A549 (cell line): ENCODE measurements at regions not wholly inside any gene's neighbourhood (a gene's known extent, or its start where the extent isn't known, plus 50 kb on each side); places are given as distances from the start of the nearest gene placed in this dataset.

Source experiments
- ATAC-seq, 2 experiments: fragments of 200-7000 bp in 1 of 2; fragments of >200 bp in 1 of 2; cut with Nextera tagmentation in 1 of 2; cut with Tn5 transposase in 1 of 2; 3 replicates each; pipeline versions ENCODE4 v1.8.0 to v1.9.1; 2018 to 2020; ENCODE audit warnings: mild to moderate bottlenecking in 1 of 2, moderate library complexity in 1 of 2
- CTCF ChIA-PET: fragments of 300-600 bp; sonication (Branson Sonifier 250); formaldehyde crosslinking; extraction: SDS; loops from one replicate; lab custom pipeline; 2021; ENCODE audit warnings: antibody characterized with exemption, inconsistent platforms; lab: Yijun Ruan, JAX
- POLR2A ChIA-PET: fragments of 350-600 bp; formaldehyde crosslinking; extraction: SDS; loops from one replicate; lab custom pipeline; 2021; ENCODE audit warnings: antibody characterized with exemption, inconsistent platforms; lab: Yijun Ruan, JAX
- DNase-seq, 2 experiments: peaks; one replicate each; pipeline versions ENCODE4 v3.0.0 to v3.0.0-alpha.2; 2011 to 2016; ENCODE audit warnings: low read depth in 1 of 2, low spot score in 1 of 2
- FAIRE-seq: peaks from 2 replicates; lab custom pipeline; 2011; peaks lifted over from hg19 to GRCh38; lab: Jason Lieb, UNC
- H3K27ac ChIP-seq, 2 experiments: fragments of >200 bp; sonication (Bioruptor Twin); formaldehyde crosslinking; 3 replicates each; pipeline ENCODE4 v1.5.1; 2016 to 2017
- H3K4me1 ChIP-seq: fragments of >200 bp; sonication (Bioruptor Twin); formaldehyde crosslinking; 3 replicates; pipeline ENCODE4 v1.6.1; 2016
- H3K4me2 ChIP-seq: fragments of >200 bp; sonication (Bioruptor Twin); formaldehyde crosslinking; 3 replicates; pipeline ENCODE4 v1.6.1; 2016
- H3K4me3 ChIP-seq: fragments of >200 bp; sonication (Bioruptor Twin); formaldehyde crosslinking; 3 replicates; pipeline ENCODE4 v1.5.1; 2016
- H3K9me3 ChIP-seq: fragments of >200 bp; sonication (Bioruptor Twin); formaldehyde crosslinking; 3 replicates; pipeline ENCODE4 v1.6.1; 2016
- BHLHE40 ChIP-seq: IDR thresholded peaks from 2 replicates; pipeline ENCODE4 v1.6.1; 2012; ENCODE audit warnings: low read depth, low read length, inconsistent platforms
- CBX8 ChIP-seq: fragments of 200-600 bp; sonication (generic); IDR thresholded peaks from 2 replicates; pipeline ENCODE4 v1.6.1; 2016
- EHF ChIP-seq: fragments of 250-450 bp; sonication (Bioruptor Pico); IDR thresholded peaks from 2 replicates; pipeline ENCODE4 v1.5.0; 2020; ENCODE audit warnings: mild to moderate bottlenecking
- EHMT2 ChIP-seq: fragments of 200-600 bp; sonication (generic); IDR thresholded peaks from 2 replicates; pipeline ENCODE4 v1.6.1; 2016; ENCODE audit warnings: antibody characterized with exemption, low read depth, mild to moderate bottlenecking, moderate library complexity
- ESRRA ChIP-seq: fragments of 150-350 bp; IDR thresholded peaks from 2 replicates; pipeline ENCODE4 v1.6.1; 2014; ENCODE audit warnings: mild to moderate bottlenecking, low read length, borderline replicate concordance
- FOSL2 ChIP-seq, 2 experiments: fragments of 450-650 bp in 1 of 2; fragments of >200 bp in 1 of 2; sonication (Bioruptor Twin) in 1 of 2; formaldehyde crosslinking; IDR thresholded peaks; 2 replicates each; pipeline versions ENCODE4 v1.5.0 to v1.6.1; 2016 to 2020; ENCODE audit warnings: mild to moderate bottlenecking in 1 of 2, moderate library complexity in 1 of 2
- HOXA7 ChIP-seq: fragments of 250-450 bp; sonication (Bioruptor Pico); IDR thresholded peaks from 2 replicates; pipeline ENCODE4 v1.5.0; 2020; ENCODE audit warnings: mild to moderate bottlenecking, moderate library complexity
- HOXB5 ChIP-seq: fragments of 250-450 bp; sonication (Bioruptor Pico); IDR thresholded peaks from 2 replicates; pipeline ENCODE4 v1.5.0; 2020; ENCODE audit warnings: mild to moderate bottlenecking, moderate library complexity
- JUNB ChIP-seq: fragments of >200 bp; sonication (Bioruptor Twin); formaldehyde crosslinking; IDR thresholded peaks from 2 replicates; pipeline ENCODE4 v1.6.1; 2016
- KDM1A ChIP-seq: fragments of 200-600 bp; sonication (generic); IDR thresholded peaks from 2 replicates; pipeline ENCODE4 v1.6.1; 2016; ENCODE audit warnings: low read depth, mild to moderate bottlenecking
- MAFK ChIP-seq: fragments of 450-650 bp; IDR thresholded peaks from 2 replicates; pipeline ENCODE4 v1.6.1; 2014; ENCODE audit not compliant: partially characterized antibody
- MYC ChIP-seq: IDR thresholded peaks from 2 replicates; pipeline ENCODE4 v1.6.1; 2012; ENCODE audit warnings: mild to moderate bottlenecking, inconsistent platforms, low read length, improper control_type of control experiment, borderline replicate concordance
- NFE2L2 ChIP-seq: fragments of 150-350 bp; conservative IDR thresholded peaks from 2 replicates; pipeline ENCODE4 v1.6.1; 2014; ENCODE audit warnings: low read length
- PHF8 ChIP-seq: fragments of 200-600 bp; sonication (generic); IDR thresholded peaks from 2 replicates; pipeline ENCODE4 v1.6.1; 2016; ENCODE audit warnings: low read depth, mild to moderate bottlenecking, antibody characterized with exemption, moderate library complexity, borderline replicate concordance
- POLR2A ChIP-seq: IDR thresholded peaks from 2 replicates; pipeline ENCODE4 v1.6.1; 2012; ENCODE audit warnings: mild to moderate bottlenecking, low read length
- RAD21 ChIP-seq, 2 experiments: fragments of >200 bp in 1 of 2; sonication (Bioruptor Twin) in 1 of 2; formaldehyde crosslinking in 1 of 2; IDR thresholded peaks in 1 of 2; conservative IDR thresholded peaks in 1 of 2; 2 replicates in 1 of 2; 3 replicates in 1 of 2; pipeline ENCODE4 v1.6.1; 2012 to 2018; ENCODE audit warnings: inconsistent platforms in 1 of 2
- RARB ChIP-seq: fragments of 250-450 bp; sonication (Bioruptor Pico); IDR thresholded peaks from 2 replicates; pipeline ENCODE4 v1.8.0; 2021; ENCODE audit warnings: mild to moderate bottlenecking, moderate library complexity
- RCOR1 ChIP-seq: fragments of 150-350 bp; IDR thresholded peaks from 2 replicates; pipeline ENCODE4 v1.6.1; 2014; ENCODE audit warnings: antibody characterized with exemption, low read length, low read depth
- RFX5 ChIP-seq: fragments of 450-650 bp; IDR thresholded peaks from 2 replicates; pipeline ENCODE4 v1.7.1; 2014; ENCODE audit warnings: antibody characterized with exemption, mild to moderate bottlenecking, moderate library complexity
- RNF2 ChIP-seq: fragments of 200-600 bp; sonication (generic); IDR thresholded peaks from 2 replicates; pipeline ENCODE4 v1.6.1; 2016; ENCODE audit warnings: low read depth, mild to moderate bottlenecking, antibody characterized with exemption, moderate library complexity, borderline replicate concordance
- SREBF2 ChIP-seq: fragments of 450-650 bp; IDR thresholded peaks from 2 replicates; pipeline ENCODE4 v1.6.1; 2014; ENCODE audit warnings: mild to moderate bottlenecking, moderate library complexity
- TFCP2L1 ChIP-seq: fragments of 250-450 bp; sonication (Bioruptor Pico); IDR thresholded peaks from 2 replicates; pipeline ENCODE4 v1.5.0; 2021; ENCODE audit warnings: mild to moderate bottlenecking
- USF2 ChIP-seq: fragments of 450-650 bp; IDR thresholded peaks from 2 replicates; pipeline ENCODE4 v1.6.1; 2014; ENCODE audit warnings: antibody characterized with exemption
- ZFP36 ChIP-seq: fragments of 450-650 bp; IDR thresholded peaks from 2 replicates; pipeline ENCODE4 v1.6.1; 2014; ENCODE audit warnings: borderline replicate concordance; ENCODE audit not compliant: partially characterized antibody
- ZNF302 ChIP-seq: fragments of 250-450 bp; sonication (Bioruptor Pico); IDR thresholded peaks from 2 replicates; pipeline ENCODE4 v1.9.0; 2021; ENCODE audit warnings: inconsistent platforms, mild to moderate bottlenecking, moderate library complexity
- ZSCAN20 ChIP-seq: fragments of 250-450 bp; sonication (Bioruptor Pico); IDR thresholded peaks from 2 replicates; pipeline ENCODE4 v1.8.0; 2022; ENCODE audit warnings: mild to moderate bottlenecking, moderate library complexity
- WGBS: methylation state at CpG from one replicate; pipeline ENCODE4 v1.1.6; 2017; ENCODE audit errors: missing lambda C conversion rate; 5-methylcytosine and 5-hydroxymethylcytosine counted together
- TF ChIP-seq, protein P1 (sequence below): fragments of 200-600 bp; sonication (generic); IDR thresholded peaks from 2 replicates; pipeline ENCODE4 v1.6.1; 2016; ENCODE audit warnings: antibody characterized with exemption, mild to moderate bottlenecking, moderate library complexity
- TF ChIP-seq, protein P2 (sequence below): IDR thresholded peaks from 2 replicates; pipeline ENCODE4 v1.6.1; 2012

DNA sequence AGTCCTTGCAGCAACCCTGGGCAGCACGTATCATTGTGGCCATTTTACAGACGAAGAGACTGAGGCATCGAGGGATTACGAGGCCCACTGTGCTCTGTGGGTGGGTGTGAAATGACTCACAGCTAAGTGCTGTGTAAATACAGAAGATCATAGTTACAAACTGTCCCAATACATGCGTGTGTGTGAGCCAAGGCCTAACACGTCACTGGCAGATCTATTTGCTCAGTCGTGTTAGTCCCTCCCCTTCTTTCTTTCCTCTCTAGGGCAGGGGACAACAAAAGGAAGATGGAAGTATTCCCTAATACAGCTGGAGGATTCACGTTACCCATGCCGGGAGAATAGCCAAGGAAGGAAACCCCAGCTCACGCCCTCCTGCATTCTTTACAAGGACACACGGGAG, 175.9 kb downstream of the CDC5L start:
- DNase-seq (no peak), ATAC-seq (no peak), FAIRE-seq (no peak)
- ChIA-PET CTCF (no interaction called here), POLR2A (no interaction called here)
- 62% methylated on average over 11 of the region's 11 CpGs for WGBS
- H3K4me1 ChIP-seq, result no peaks in the 10 kb centered on the region
- no peak overlapping the region for H3K27ac ChIP-seq
- no peak overlapping the region for H3K4me2 ChIP-seq
- H3K9me3 ChIP-seq, result no peaks in the 10 kb centered on the region
- no peak overlapping the region for H3K4me3 ChIP-seq
- TF ChIP-seq RNF2 (no peak), FOSL2 (IDR thresholded peaks at IDR 0.05) (no peak), FOSL2 (CRISPR knock-in tag; IDR thresholded peaks at IDR 0.05) (no peak), CBX8 (no peak), EHMT2 (no peak), HOXB5 (CRISPR knock-in tag) (no peak), ZNF302 (CRISPR knock-in tag) (no peak)

DNA sequence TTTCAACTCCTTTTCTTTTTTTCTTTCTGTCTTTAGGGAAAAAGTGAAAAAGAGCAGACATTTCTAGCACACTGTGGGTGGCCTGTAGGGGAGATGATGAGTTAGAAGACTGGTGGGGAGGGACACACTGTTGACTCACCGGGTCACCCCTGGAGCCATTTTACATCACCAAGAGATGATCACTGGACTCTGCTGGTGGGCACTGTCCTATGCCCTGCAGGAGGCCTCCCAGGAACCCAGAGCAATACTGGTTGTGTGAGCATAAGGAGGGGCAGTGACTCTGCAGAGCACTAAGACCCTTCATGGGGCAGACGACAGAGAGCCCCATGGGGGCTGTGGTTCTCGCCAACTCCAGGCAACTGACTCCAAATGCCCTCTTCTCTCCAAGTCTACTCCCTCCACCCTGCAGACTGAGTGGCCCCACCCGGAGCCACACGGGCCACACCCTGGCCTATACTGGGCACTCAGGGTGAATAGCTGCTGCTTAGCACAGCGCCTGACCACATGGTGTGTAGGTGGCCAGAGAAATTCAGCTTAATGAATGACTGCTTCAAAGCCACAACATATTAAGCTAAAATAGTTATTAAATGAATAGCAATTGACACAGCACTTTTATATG, 177.5 kb downstream of the CDC5L start:
- Histone ChIP-seq H3K9me3 (no peaks in the 10 kb centered on the region), H3K4me2 (no peak overlapping the region), H3K4me3 (no peak overlapping the region), H3K27ac (no peak overlapping the region), H3K4me1 (no peaks in the 10 kb centered on the region)
- POLR2A ChIA-PET, result no interaction called here
- FAIRE-seq (no peak), DNase-seq (no peak), ATAC-seq (no peak)
- CTCF ChIA-PET, result no interaction called here
- TF ChIP-seq KDM1A, result no peak
- no peak for TF ChIP-seq POLR2A
- TF ChIP-seq RAD21 (conservative IDR thresholded peaks at IDR 0.05 in 1 of 2, IDR thresholded peaks at IDR 0.05 in 1 of 2), result no peak
- no peak for TF ChIP-seq FOSL2 (IDR thresholded peaks at IDR 0.05)
- no peak for TF ChIP-seq FOSL2 (CRISPR knock-in tag; IDR thresholded peaks at IDR 0.05)
- TF ChIP-seq USF2, result no peak
- 60% methylated on average over 5 of the region's 6 CpGs for WGBS

GRCh38 chr6:44567406-44567805, 179.9 kb downstream of the CDC5L start:
- CTCF ChIA-PET, result interaction anchor here (0.6 to 0.7 kb wide), 2 partner anchors 12 to 26 kb away, joined by 3 read pairs; no protein-coding TSS in a partner anchor
- 67% methylated on average over 1 of the region's 4 CpGs for WGBS
- no peak overlapping the region for H3K27ac ChIP-seq

DNA sequence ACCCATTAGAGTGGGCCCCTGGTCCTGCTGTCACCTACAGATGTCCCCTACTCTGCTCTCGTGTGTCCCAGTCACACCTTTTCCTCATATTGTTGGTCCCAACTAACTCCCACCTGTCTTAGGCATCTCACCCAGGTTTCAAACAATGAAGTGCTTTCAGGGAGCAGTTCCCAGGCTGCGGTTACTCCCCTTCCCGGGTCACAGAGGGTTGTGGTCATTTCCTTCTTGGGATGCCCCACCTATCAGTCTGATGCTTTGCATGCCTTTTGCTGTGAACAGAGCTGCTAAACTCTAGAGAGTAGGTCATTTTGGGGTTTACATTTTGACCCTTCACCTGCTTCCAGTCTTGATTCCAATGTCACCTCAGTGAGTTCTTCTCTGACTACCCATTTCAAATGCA, 181.6 kb downstream of the CDC5L start:
- FAIRE-seq (no peak), DNase-seq (no peak), ATAC-seq (no peak)
- ChIA-PET CTCF (no interaction called here), POLR2A (no interaction called here)
- TF ChIP-seq, protein P1, sequence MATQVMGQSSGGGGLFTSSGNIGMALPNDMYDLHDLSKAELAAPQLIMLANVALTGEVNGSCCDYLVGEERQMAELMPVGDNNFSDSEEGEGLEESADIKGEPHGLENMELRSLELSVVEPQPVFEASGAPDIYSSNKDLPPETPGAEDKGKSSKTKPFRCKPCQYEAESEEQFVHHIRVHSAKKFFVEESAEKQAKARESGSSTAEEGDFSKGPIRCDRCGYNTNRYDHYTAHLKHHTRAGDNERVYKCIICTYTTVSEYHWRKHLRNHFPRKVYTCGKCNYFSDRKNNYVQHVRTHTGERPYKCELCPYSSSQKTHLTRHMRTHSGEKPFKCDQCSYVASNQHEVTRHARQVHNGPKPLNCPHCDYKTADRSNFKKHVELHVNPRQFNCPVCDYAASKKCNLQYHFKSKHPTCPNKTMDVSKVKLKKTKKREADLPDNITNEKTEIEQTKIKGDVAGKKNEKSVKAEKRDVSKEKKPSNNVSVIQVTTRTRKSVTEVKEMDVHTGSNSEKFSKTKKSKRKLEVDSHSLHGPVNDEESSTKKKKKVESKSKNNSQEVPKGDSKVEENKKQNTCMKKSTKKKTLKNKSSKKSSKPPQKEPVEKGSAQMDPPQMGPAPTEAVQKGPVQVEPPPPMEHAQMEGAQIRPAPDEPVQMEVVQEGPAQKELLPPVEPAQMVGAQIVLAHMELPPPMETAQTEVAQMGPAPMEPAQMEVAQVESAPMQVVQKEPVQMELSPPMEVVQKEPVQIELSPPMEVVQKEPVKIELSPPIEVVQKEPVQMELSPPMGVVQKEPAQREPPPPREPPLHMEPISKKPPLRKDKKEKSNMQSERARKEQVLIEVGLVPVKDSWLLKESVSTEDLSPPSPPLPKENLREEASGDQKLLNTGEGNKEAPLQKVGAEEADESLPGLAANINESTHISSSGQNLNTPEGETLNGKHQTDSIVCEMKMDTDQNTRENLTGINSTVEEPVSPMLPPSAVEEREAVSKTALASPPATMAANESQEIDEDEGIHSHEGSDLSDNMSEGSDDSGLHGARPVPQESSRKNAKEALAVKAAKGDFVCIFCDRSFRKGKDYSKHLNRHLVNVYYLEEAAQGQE, result no peak
- TF ChIP-seq BHLHE40, result no peak
- TF ChIP-seq CBX8, result no peak
- TF ChIP-seq, protein P2, sequence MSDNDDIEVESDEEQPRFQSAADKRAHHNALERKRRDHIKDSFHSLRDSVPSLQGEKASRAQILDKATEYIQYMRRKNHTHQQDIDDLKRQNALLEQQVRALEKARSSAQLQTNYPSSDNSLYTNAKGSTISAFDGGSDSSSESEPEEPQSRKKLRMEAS, result no peak
- no peak for TF ChIP-seq SREBF2
- no peak for TF ChIP-seq EHF (CRISPR knock-in tag)
- TF ChIP-seq RCOR1, result no peak
- TF ChIP-seq ZFP36, result no peak
- TF ChIP-seq RARB, result no peak
- TF ChIP-seq ESRRA, result no peak
- no peak for TF ChIP-seq HOXB5 (CRISPR knock-in tag)
- TF ChIP-seq ZSCAN20 (CRISPR knock-in tag), result no peak
- no peak for TF ChIP-seq TFCP2L1 (CRISPR knock-in tag)
- TF ChIP-seq RFX5, result no peak
- TF ChIP-seq MAFK, result no peak
- TF ChIP-seq PHF8, result no peak
- no peak for TF ChIP-seq MYC
- no peak for TF ChIP-seq HOXA7 (CRISPR knock-in tag)
- no peak for TF ChIP-seq NFE2L2
- TF ChIP-seq JUNB, result no peak
- Histone ChIP-seq H3K27ac (no peak overlapping the region), H3K4me2 (no peak overlapping the region), H3K4me1 (no peaks in the 10 kb centered on the region), H3K4me3 (no peak overlapping the region), H3K9me3 (no peaks in the 10 kb centered on the region)
- WGBS, result 23% methylated on average over 3 of the region's 3 CpGs

More at GRCh38 chr6:44567406-44567805, 179.9 kb downstream of the CDC5L start:
- FAIRE-seq (no peak), DNase-seq (no peak), ATAC-seq (no peak)
- no peaks in the 10 kb centered on the region for H3K4me1 ChIP-seq
- TF ChIP-seq MAFK (peak; percentile 91), CBX8 (no peak)
- no peak overlapping the region for H3K4me3 ChIP-seq
- no peaks in the 10 kb centered on the region for H3K9me3 ChIP-seq
- POLR2A ChIA-PET, result no interaction called here
- H3K4me2 ChIP-seq, result no peak overlapping the region
